HEK293 (cell line): ENCODE measurements at regions not wholly inside any gene's neighbourhood (a gene's known extent, or its start where the extent isn't known, plus 50 kb on each side); places are given as distances from the start of the nearest gene placed in this dataset.

Source experiments
- CTCF ChIA-PET: fragments of 350-600 bp; formaldehyde crosslinking; extraction: SDS; loops from one replicate; lab custom pipeline; 2021; ENCODE audit warnings: antibody characterized with exemption; lab: Yijun Ruan, JAX
- POLR2A ChIA-PET: fragments of 300-600 bp; formaldehyde crosslinking; extraction: SDS; loops from one replicate; lab custom pipeline; 2020; ENCODE audit warnings: antibody characterized with exemption, inconsistent platforms; lab: Yijun Ruan, JAX
- H3K27ac ChIP-seq: fragments of 200-500 bp; sonication (Bioruptor generic); 2 replicates; pipeline ENCODE4 v1.5.1; 2014; ENCODE audit warnings: low read depth, low read length, control low read depth, inconsistent platforms; ENCODE audit errors: extremely low read depth
- H3K36me3 ChIP-seq, 2 experiments: fragments of 200-500 bp in 1 of 2; sonication (Bioruptor generic) in 1 of 2; 1 replicate in 1 of 2; 2 replicates in 1 of 2; pipeline ENCODE4 v1.5.1; 2014 to 2017; ENCODE audit warnings: inconsistent platforms in 2 of 2, low read length in 2 of 2; ENCODE audit not compliant: control insufficient read depth in 2 of 2, insufficient read depth in 1 of 2
- H3K4me1 ChIP-seq: fragments of 200-500 bp; sonication (Bioruptor generic); 2 replicates; pipeline ENCODE4 v1.5.1; 2014; ENCODE audit warnings: mild to moderate bottlenecking, low read length, inconsistent platforms; ENCODE audit not compliant: control insufficient read depth, insufficient read depth
- H3K4me3 ChIP-seq: 2 replicates; pipeline ENCODE4 v1.5.1; 2011; ENCODE audit warnings: low read depth, mild to moderate bottlenecking, control low read depth, low read length, moderate library complexity
- H3K9me3 ChIP-seq: fragments of 200-500 bp; sonication (Bioruptor generic); 2 replicates; pipeline ENCODE4 v1.5.1; 2014; ENCODE audit warnings: low read depth, low read length, inconsistent platforms; ENCODE audit not compliant: control insufficient read depth, insufficient read depth
- EGR2 ChIP-seq: fragments of 450-650 bp; formaldehyde crosslinking; IDR thresholded peaks from 2 replicates; pipeline ENCODE4 v1.5.1; 2016; ENCODE audit warnings: low read depth, missing biosample characterization, missing genetic modification characterization
- GLI2 ChIP-seq: fragments of 450-650 bp; formaldehyde crosslinking; IDR thresholded peaks from 2 replicates; pipeline ENCODE4; 2017; ENCODE audit warnings: missing biosample characterization, missing genetic modification characterization, low read depth, borderline replicate concordance
- HOXD13 ChIP-seq: sonication (generic); formaldehyde crosslinking; IDR thresholded peaks from 2 replicates; pipeline ENCODE4 v1.8.0; 2022; ENCODE audit warnings: missing genetic modification reagents, borderline replicate concordance
- KLF10 ChIP-seq: fragments of 450-650 bp; IDR thresholded peaks from 2 replicates; pipeline ENCODE4 v1.5.1; 2018; ENCODE audit warnings: missing biosample characterization, mild to moderate bottlenecking, missing genetic modification characterization
- KLF7 ChIP-seq: fragments of 450-650 bp; formaldehyde crosslinking; IDR thresholded peaks from 2 replicates; pipeline ENCODE4 v1.5.1; 2016; ENCODE audit warnings: missing biosample characterization, missing genetic modification characterization, borderline replicate concordance
- SALL2 ChIP-seq: fragments of 450-650 bp; formaldehyde crosslinking; IDR thresholded peaks from 2 replicates; pipeline ENCODE4 v1.5.0; 2017; ENCODE audit warnings: missing biosample characterization, mild to moderate bottlenecking, missing genetic modification characterization, borderline replicate concordance
- SP2 ChIP-seq: fragments of 450-650 bp; formaldehyde crosslinking; IDR thresholded peaks from 2 replicates; pipeline ENCODE4 v1.5.1; 2016; ENCODE audit warnings: missing biosample characterization, missing genetic modification characterization
- SP7 ChIP-seq: fragments of 450-650 bp; formaldehyde crosslinking; IDR thresholded peaks from 2 replicates; pipeline ENCODE4 v1.5.1; 2016; ENCODE audit warnings: missing biosample characterization, missing genetic modification characterization
- WT1 ChIP-seq: fragments of 450-650 bp; formaldehyde crosslinking; IDR thresholded peaks from 2 replicates; pipeline ENCODE4 v1.5.1; 2016; ENCODE audit warnings: missing biosample characterization, missing genetic modification characterization
- ZBTB1 ChIP-seq: fragments of 450-650 bp; formaldehyde crosslinking; IDR thresholded peaks from 2 replicates; pipeline ENCODE4 v1.5.1; 2016; ENCODE audit warnings: missing biosample characterization, missing genetic modification characterization
- ZBTB17 ChIP-seq: fragments of 450-650 bp; formaldehyde crosslinking; IDR thresholded peaks from 2 replicates; pipeline ENCODE4 v1.5.1; 2016; ENCODE audit warnings: missing biosample characterization, missing genetic modification characterization
- ZBTB8A ChIP-seq: fragments of 450-650 bp; formaldehyde crosslinking; IDR thresholded peaks from 2 replicates; pipeline ENCODE4 v1.5.1; 2016; ENCODE audit warnings: missing biosample characterization, missing genetic modification characterization
- ZFP69B ChIP-seq: fragments of 450-650 bp; formaldehyde crosslinking; IDR thresholded peaks from 2 replicates; pipeline ENCODE4 v1.5.1; 2016; ENCODE audit warnings: missing biosample characterization, missing genetic modification characterization
- ZNF157 ChIP-seq: fragments of 450-650 bp; formaldehyde crosslinking; IDR thresholded peaks from 2 replicates; pipeline ENCODE4 v1.5.1; 2016; ENCODE audit warnings: missing biosample characterization, missing genetic modification characterization
- ZNF184 ChIP-seq: fragments of 450-650 bp; IDR thresholded peaks from 2 replicates; pipeline ENCODE4 v1.5.1; 2018; ENCODE audit warnings: missing biosample characterization, mild to moderate bottlenecking, missing genetic modification characterization
- ZNF19 ChIP-seq: fragments of 450-650 bp; formaldehyde crosslinking; IDR thresholded peaks from 2 replicates; pipeline ENCODE4; 2016; ENCODE audit warnings: missing biosample characterization, missing genetic modification characterization, low read depth
- ZNF248 ChIP-seq: fragments of 450-650 bp; formaldehyde crosslinking; IDR thresholded peaks from 2 replicates; pipeline ENCODE4 v1.5.1; 2017; ENCODE audit warnings: missing biosample characterization, missing genetic modification characterization
- ZNF324 ChIP-seq: fragments of 450-650 bp; formaldehyde crosslinking; IDR thresholded peaks from 2 replicates; pipeline ENCODE4 v1.5.1; 2016; ENCODE audit warnings: missing biosample characterization, missing genetic modification characterization
- ZNF350 ChIP-seq: fragments of 450-650 bp; formaldehyde crosslinking; IDR thresholded peaks from 2 replicates; pipeline ENCODE4 v1.5.0; 2017; ENCODE audit warnings: missing biosample characterization, mild to moderate bottlenecking, missing genetic modification characterization
- ZNF433 ChIP-seq: fragments of 450-650 bp; formaldehyde crosslinking; IDR thresholded peaks from 2 replicates; pipeline ENCODE4 v1.5.1; 2016; ENCODE audit warnings: missing biosample characterization, missing genetic modification characterization, low read depth
- ZNF514 ChIP-seq: fragments of 450-650 bp; formaldehyde crosslinking; IDR thresholded peaks from 2 replicates; pipeline ENCODE4 v1.5.1; 2016; ENCODE audit warnings: missing biosample characterization, missing genetic modification characterization
- ZNF518A ChIP-seq: fragments of 450-650 bp; formaldehyde crosslinking; conservative IDR thresholded peaks from 2 replicates; pipeline ENCODE4 v1.5.1; 2016; ENCODE audit warnings: low read depth, missing biosample characterization, missing genetic modification characterization
- ZNF624 ChIP-seq: fragments of 450-650 bp; formaldehyde crosslinking; IDR thresholded peaks from 2 replicates; pipeline ENCODE4 v1.5.1; 2017; ENCODE audit warnings: missing biosample characterization, missing genetic modification characterization
- ZNF626 ChIP-seq: fragments of 450-650 bp; sonication (Bioruptor Pico); formaldehyde crosslinking; IDR thresholded peaks from 2 replicates; pipeline ENCODE4 v1.5.1; 2018; ENCODE audit warnings: missing biosample characterization, missing genetic modification characterization, inconsistent platforms
- ZNF660 ChIP-seq: fragments of 450-650 bp; IDR thresholded peaks from 2 replicates; pipeline ENCODE4 v1.5.1; 2018; ENCODE audit warnings: missing biosample characterization, mild to moderate bottlenecking, missing genetic modification characterization
- TF ChIP-seq, protein P1 (sequence below): fragments of 450-650 bp; formaldehyde crosslinking; IDR thresholded peaks from 2 replicates; pipeline ENCODE4 v1.5.1; 2016; ENCODE audit warnings: missing biosample characterization, missing genetic modification characterization
- TF ChIP-seq, protein P2 (sequence below): fragments of 450-650 bp; formaldehyde crosslinking; IDR thresholded peaks from 2 replicates; pipeline ENCODE4 v1.5.1; 2016; ENCODE audit warnings: missing biosample characterization, missing genetic modification characterization
- TF ChIP-seq, protein P3 (sequence below): fragments of 450-650 bp; formaldehyde crosslinking; IDR thresholded peaks from 2 replicates; pipeline ENCODE4 v1.5.1; 2016; ENCODE audit warnings: missing biosample characterization, missing genetic modification characterization

- no peaks in the 10 kb centered on the region for H3K36me3 ChIP-seq
- POLR2A ChIA-PET, result no interaction called here
- peaks cover 5% of the 10 kb centered on the region for H3K4me1 ChIP-seq
- H3K27ac ChIP-seq, result peak overlapping the region; percentile 6; the same call in 1 of the 2 replicates
- H3K4me3 ChIP-seq, result no peak overlapping the region
- CTCF ChIA-PET, result interaction anchor here (0.6 to 4.2 kb wide), 8 partner anchors 14 to 982 kb away, joined by 3 to 25 read pairs (median 3); no protein-coding TSS in a partner anchor
- no peaks in the 10 kb centered on the region for H3K9me3 ChIP-seq
- TF ChIP-seq ZFP69B (tag by site-specific recombination) (0 out of 2 replicates have a peak, but pooled peaks have one; percentile 33), ZNF624 (tag by site-specific recombination) (no peak), ZBTB8A (tag by site-specific recombination) (no peak), ZNF514 (no peak), ZNF184 (no peak), SP2 (tag by site-specific recombination) (no peak), ZNF518A (tag by site-specific recombination) (no peak), ZNF433 (tag by site-specific recombination) (no peak), ZNF324 (no peak), ZNF19 (tag by site-specific recombination) (no peak), HOXD13 (CRISPR knock-in tag) (no peak), ZNF157 (no peak), ZBTB17 (tag by site-specific recombination) (no peak), SALL2 (tag by site-specific recombination) (no peak), ZNF660 (peak; percentile 49; the same call in 1 of the 2 replicates), ZNF350 (tag by site-specific recombination) (no peak), KLF7 (tag by site-specific recombination) (no peak), ZBTB1 (tag by site-specific recombination) (no peak), EGR2 (tag by site-specific recombination) (no peak), WT1 (0 out of 2 replicates have a peak, but pooled peaks have one; percentile 16), GLI2 (no peak), ZNF626 (tag by site-specific recombination) (no peak), ZNF248 (tag by site-specific recombination) (no peak), SP7 (tag by site-specific recombination) (no peak), KLF10 (tag by site-specific recombination) (0 out of 2 replicates have a peak, but pooled peaks have one; percentile 26)
- TF ChIP-seq, protein P1, sequence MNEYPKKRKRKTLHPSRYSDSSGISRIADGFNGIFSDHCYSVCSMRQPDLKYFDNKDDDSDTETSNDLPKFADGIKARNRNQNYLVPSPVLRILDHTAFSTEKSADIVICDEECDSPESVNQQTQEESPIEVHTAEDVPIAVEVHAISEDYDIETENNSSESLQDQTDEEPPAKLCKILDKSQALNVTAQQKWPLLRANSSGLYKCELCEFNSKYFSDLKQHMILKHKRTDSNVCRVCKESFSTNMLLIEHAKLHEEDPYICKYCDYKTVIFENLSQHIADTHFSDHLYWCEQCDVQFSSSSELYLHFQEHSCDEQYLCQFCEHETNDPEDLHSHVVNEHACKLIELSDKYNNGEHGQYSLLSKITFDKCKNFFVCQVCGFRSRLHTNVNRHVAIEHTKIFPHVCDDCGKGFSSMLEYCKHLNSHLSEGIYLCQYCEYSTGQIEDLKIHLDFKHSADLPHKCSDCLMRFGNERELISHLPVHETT (tag by site-specific recombination), result no peak
- TF ChIP-seq, protein P2, sequence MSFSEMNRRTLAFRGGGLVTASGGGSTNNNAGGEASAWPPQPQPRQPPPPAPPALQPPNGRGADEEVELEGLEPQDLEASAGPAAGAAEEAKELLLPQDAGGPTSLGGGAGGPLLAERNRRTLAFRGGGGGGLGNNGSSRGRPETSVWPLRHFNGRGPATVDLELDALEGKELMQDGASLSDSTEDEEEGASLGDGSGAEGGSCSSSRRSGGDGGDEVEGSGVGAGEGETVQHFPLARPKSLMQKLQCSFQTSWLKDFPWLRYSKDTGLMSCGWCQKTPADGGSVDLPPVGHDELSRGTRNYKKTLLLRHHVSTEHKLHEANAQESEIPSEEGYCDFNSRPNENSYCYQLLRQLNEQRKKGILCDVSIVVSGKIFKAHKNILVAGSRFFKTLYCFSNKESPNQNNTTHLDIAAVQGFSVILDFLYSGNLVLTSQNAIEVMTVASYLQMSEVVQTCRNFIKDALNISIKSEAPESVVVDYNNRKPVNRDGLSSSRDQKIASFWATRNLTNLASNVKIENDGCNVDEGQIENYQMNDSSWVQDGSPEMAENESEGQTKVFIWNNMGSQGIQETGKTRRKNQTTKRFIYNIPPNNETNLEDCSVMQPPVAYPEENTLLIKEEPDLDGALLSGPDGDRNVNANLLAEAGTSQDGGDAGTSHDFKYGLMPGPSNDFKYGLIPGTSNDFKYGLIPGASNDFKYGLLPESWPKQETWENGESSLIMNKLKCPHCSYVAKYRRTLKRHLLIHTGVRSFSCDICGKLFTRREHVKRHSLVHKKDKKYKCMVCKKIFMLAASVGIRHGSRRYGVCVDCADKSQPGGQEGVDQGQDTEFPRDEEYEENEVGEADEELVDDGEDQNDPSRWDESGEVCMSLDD, result no peak
- TF ChIP-seq, protein P3, sequence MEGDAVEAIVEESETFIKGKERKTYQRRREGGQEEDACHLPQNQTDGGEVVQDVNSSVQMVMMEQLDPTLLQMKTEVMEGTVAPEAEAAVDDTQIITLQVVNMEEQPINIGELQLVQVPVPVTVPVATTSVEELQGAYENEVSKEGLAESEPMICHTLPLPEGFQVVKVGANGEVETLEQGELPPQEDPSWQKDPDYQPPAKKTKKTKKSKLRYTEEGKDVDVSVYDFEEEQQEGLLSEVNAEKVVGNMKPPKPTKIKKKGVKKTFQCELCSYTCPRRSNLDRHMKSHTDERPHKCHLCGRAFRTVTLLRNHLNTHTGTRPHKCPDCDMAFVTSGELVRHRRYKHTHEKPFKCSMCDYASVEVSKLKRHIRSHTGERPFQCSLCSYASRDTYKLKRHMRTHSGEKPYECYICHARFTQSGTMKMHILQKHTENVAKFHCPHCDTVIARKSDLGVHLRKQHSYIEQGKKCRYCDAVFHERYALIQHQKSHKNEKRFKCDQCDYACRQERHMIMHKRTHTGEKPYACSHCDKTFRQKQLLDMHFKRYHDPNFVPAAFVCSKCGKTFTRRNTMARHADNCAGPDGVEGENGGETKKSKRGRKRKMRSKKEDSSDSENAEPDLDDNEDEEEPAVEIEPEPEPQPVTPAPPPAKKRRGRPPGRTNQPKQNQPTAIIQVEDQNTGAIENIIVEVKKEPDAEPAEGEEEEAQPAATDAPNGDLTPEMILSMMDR (tag by site-specific recombination), result peak; percentile 43; the same call in 1 of the 2 replicates
Observed at GRCh38 chr5:102153003-102153759, 142.9 kb downstream of the SLCO4C1 start.
